ENCODE measurements at regions not wholly inside any gene's neighbourhood (a gene's known extent, or its start where the extent isn't known, plus 50 kb on each side); places are given as distances from the start of the nearest gene placed in this dataset.

DNA sequence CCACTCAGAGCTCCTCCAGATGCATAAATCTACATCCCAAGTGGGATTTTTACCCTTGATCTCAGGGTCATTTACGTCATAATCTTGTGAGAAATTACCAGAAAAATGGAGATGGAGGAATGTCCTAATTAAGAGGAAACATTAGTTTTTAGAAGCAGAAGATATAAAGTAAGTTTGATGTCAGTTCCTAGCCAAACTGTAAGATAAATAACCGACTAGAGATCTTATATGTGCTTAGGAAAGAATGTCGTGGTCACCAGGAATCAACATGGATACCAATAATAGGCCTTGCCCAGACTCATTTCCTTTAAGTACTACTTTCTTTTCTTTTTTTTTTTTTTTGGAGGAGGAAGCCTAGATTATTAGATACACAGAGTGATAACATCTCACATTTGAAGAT lies 186.9 kb downstream of the UTRN start:
- TF ChIP-seq LEF1 (IDR thresholded peaks at IDR 0.05; ENCODE audit: borderline replicate concordance) (no peak), HDGF (IDR thresholded peaks at IDR 0.05; ENCODE audit: borderline replicate concordance) (no peak), SP1 (IDR thresholded peaks at IDR 0.05) (no peak), BHLHE40 (IDR thresholded peaks at IDR 0.05; ENCODE audit: borderline replicate concordance) (no peak), SUZ12 (IDR thresholded peaks at IDR 0.05) (no peak), FOXK2 (IDR thresholded peaks at IDR 0.05) (no peak), ELF4 (IDR thresholded peaks at IDR 0.05) (no peak), NFRKB (IDR thresholded peaks at IDR 0.05) (no peak), FOXA1 (IDR thresholded peaks at IDR 0.05) (no peak), CTBP1 (IDR thresholded peaks at IDR 0.05; ENCODE audit: borderline replicate concordance) (no peak)
